OCI-LY7 (cell line): ENCODE measurements at regions not wholly inside any gene's neighbourhood (a gene's known extent, or its start where the extent isn't known, plus 50 kb on each side); places are given as distances from the start of the nearest gene placed in this dataset.

ENCODE experiments used
- EZH2phosphoT487 ChIP-seq: fragments of 200-600 bp; sonication (generic); IDR thresholded peaks from 2 replicates; pipeline ENCODE4 v1.6.1; 2018; ENCODE audit warnings: low read depth, borderline replicate concordance, mild to moderate bottlenecking, mixed run types, antibody characterized with exemption, low read length, moderate library complexity, mixed read lengths
- TF ChIP-seq, protein P1 (sequence below): fragments of 200-600 bp; sonication (generic); conservative IDR thresholded peaks from 2 replicates; pipeline ENCODE4 v1.5.1; 2014; ENCODE audit warnings: mild to moderate bottlenecking, antibody characterized with exemption, low read length, moderate library complexity, mixed read lengths

DNA sequence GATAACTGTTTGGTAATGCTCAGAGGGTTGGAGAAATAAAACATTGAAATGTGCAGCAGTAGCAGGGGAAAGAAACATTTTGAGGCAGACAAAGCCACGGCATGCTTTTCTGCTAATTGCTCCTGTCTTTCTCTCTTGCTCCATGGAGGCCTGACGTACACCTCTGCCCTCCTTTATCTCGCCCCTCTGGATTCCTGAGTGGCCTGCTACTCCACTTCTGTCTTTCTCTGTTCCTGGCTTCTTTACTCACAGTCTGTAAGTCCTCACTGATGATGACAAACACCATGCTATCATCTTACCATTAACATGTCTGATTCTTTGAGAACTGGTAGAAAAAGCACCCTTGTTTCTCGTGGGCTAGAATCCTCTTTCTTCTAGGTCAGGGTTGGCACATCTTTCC is 392.9 kb downstream of the MEIS1 start:
- TF ChIP-seq, protein P1, sequence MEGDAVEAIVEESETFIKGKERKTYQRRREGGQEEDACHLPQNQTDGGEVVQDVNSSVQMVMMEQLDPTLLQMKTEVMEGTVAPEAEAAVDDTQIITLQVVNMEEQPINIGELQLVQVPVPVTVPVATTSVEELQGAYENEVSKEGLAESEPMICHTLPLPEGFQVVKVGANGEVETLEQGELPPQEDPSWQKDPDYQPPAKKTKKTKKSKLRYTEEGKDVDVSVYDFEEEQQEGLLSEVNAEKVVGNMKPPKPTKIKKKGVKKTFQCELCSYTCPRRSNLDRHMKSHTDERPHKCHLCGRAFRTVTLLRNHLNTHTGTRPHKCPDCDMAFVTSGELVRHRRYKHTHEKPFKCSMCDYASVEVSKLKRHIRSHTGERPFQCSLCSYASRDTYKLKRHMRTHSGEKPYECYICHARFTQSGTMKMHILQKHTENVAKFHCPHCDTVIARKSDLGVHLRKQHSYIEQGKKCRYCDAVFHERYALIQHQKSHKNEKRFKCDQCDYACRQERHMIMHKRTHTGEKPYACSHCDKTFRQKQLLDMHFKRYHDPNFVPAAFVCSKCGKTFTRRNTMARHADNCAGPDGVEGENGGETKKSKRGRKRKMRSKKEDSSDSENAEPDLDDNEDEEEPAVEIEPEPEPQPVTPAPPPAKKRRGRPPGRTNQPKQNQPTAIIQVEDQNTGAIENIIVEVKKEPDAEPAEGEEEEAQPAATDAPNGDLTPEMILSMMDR, result no peak
- no peak for TF ChIP-seq EZH2phosphoT487
